GM18526 (cell line): ENCODE measurements at regions not wholly inside any gene's neighbourhood (a gene's known extent, or its start where the extent isn't known, plus 50 kb on each side); places are given as distances from the start of the nearest gene placed in this dataset.

Experiments used
- POLR2A ChIP-seq: IDR thresholded peaks from 3 replicates; pipeline ENCODE4 v1.6.1; 2011; ENCODE audit not compliant: insufficient read length; ENCODE audit errors: extremely low read depth

DNA sequence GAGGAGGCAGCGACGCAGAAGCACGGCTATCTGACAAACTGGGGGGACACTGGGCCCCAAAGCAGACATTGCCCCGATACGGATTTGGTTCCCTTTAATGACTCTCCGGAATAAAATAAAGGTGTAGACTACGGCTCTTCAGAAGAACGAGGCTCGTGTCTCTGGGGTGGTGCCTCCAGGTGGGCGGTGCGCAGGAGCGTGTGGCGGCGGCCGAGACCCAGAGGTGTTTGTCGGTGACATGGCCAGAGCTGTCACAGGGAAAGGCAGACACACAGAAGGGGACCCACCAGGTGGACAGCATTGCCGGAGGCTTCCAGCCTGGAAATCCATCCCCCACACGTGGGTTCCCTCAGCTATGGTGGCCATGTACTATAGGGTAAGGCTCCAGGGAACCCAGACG is 366.0 kb downstream of the BRD1 start:
- no peak for TF ChIP-seq POLR2A

DNA sequence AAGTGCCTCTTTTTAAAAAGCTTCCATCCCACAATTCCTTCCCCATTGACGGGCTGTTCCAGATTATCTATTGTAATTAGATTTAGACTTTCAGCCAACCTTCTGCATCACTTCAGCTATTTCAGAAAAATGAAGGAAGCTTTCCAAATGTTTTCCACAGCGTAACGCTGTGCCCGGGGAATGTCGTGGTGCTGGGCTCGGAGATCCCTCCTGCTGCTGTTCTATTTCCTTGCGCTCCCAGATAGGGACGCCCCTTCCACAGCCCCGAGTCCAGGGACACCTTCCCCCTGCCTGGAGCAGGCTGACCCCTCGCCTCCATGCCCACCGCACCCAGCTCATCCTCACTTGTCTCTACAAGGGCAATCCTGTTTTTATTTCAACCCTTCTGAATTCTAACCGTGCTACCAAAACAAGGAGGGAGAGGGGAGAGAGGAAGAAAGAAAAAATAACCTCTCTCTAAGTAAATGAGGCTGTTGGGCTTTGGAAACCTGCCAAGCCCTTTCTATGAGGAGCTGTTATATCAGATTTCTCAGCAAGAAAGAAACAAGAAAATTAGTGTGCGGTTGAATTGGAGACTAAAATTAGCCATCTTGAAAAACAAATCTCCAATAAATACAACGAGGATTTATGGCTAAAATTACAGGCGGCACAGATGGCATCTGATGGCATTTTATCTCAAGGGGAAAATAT is 366.9 kb downstream of the BRD1 start:
- TF ChIP-seq POLR2A, result no peak

DNA sequence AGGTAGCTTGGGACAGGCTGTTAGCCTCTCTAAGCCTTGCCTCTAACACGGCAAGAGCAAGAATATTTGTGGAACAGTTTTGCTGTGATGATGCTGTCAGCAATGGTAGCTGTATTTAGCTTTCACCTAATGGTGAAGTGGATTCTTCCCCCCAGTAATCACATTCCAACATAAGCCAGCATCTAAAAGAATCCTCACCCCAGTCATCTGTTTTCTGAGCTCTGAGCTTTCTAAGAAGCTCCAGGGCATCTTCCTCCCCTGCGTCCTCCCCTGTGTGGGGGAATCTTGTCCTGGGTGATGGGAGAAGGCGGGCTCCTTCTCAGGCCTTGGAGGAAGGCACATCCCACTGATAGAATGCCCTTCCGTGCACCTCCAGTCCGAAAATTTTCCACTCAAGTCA is 367.6 kb downstream of the BRD1 start:
- no peak for TF ChIP-seq POLR2A

DNA sequence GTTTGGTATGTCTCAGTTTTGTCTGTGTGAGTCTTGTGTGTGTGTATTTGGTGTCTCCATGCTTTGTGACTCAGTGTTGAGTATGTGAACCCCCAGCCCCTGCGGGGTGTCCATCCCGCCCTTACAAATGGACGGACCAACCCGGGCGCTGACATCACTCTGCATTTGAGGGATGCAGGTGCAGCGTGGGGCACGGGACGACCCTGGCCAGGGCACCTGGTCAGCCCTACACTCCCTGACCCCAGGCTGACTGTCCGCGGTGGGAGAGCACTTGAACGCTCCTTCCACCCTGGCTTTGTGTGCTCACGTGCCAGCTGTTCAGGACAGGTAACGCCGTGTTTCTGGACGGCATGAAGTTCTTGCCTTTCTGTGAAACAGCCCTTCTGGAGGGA is 369.0 kb downstream of the BRD1 start:
- TF ChIP-seq POLR2A, result no peak

DNA sequence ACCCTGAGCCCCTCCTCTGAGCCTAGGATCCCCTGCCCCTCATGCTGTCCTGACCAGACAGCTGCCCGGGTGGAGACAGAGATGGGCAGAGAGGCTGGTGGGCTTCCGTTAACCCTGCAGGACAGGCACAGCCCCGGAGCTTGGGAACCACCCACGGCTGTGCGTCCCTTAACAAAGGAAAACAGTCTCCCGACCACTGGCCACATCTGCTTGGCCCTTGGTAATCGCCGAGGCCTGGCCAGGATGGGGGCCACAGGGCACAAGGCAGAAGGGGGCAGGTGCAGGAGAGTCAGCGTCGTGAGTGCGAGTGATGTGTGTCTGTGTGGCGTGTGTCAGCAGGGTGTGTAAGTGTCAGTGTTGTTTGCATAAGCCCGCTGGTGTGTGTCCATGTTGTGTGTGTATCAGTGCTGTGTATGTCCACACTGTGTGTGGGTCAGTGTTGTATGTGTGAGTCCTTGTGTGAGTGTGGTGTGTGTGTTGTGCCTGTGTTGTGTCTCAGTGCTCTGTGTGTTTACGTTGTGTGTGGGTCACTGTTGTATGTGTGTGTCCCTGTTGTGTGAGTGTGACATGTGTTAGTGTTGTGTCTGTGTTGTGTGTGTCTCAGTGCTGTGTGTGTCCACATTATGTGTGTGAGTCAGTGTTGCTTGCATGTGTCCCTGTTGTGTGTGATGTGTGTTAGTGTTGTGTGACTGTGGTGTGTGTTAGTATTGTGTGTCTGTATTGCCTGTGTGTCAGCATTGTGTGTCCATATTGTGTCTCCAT is 369.5 kb downstream of the BRD1 start:
- TF ChIP-seq POLR2A, result no peak

DNA sequence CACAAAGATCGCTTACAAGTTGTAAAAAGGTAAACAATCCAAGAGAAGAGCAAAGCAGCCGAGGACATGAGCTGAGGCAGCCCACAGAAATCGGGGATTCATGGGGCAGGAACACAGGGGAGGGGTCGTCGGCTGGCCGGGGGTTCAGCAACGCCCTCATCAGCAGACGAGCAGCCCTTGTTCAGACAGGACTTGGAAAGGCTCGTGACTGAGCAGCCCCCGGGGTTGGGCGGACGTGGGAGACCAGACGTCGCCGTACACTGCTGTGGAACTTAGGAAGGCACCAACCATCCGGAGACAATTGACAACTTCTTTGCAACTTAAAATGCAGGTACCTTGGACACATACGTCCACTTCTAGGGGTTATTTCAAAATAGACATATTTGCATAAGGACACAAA is 370.5 kb downstream of the BRD1 start:
- no peak for TF ChIP-seq POLR2A

DNA sequence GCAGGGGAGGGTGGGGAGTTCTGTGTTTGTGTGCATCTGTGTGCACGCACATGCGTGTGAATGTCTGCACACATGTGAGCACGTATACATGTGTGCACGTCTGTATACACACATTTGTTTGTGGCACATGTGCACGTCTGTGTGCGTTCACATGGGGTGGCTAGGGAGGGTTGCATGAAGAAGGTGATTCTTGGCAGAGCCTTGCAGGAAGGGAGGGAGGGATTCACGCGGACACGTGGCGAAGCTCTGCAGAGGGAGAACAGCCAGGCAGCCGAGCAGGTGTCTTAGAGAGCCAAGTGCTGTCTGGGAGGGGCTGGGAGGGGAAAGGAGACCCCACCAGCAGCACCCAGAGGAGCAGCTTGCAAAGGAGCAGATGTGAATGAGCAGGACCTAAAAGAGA is 372.1 kb downstream of the BRD1 start:
- TF ChIP-seq POLR2A, result no peak

DNA sequence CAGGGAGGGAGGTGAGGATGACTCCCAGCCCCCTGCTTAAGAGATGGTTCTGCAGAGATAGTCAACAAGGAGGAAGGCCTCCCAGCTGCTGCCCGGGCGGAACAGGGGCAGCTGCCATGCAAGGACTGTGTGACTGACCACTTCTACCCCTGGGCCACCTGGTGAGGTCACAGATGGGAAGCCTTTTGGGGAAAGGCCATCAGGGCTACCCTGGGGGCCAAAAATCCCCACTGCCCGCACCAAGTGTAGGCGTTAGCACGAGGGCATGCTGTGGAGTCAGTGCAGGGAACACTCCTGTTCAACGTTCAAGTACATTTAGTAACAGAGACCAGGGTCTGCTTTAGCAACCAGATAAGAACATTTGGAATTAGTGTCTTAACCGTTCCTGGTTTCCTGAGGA is 372.9 kb downstream of the BRD1 start:
- no peak for TF ChIP-seq POLR2A

DNA sequence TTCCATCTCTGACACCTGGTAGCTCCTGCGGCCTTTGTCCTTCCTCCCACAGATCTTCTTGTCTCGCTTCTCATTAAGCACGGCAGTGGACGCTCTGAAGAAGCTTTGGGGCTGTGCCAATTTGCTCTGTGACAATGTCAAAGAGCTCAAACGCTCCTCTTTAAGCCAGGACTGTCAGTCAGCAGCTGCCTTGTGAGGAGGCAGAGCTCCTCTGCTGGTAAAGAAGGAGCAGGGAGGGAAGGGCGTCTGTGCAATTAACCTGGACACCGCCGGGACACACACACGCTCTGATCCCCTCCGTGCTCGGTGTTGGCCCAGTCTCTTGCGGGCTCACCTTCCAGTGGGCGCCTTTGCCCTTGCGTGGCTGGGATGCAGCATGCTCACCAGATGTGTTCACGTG is 373.9 kb downstream of the BRD1 start:
- TF ChIP-seq POLR2A, result no peak

DNA sequence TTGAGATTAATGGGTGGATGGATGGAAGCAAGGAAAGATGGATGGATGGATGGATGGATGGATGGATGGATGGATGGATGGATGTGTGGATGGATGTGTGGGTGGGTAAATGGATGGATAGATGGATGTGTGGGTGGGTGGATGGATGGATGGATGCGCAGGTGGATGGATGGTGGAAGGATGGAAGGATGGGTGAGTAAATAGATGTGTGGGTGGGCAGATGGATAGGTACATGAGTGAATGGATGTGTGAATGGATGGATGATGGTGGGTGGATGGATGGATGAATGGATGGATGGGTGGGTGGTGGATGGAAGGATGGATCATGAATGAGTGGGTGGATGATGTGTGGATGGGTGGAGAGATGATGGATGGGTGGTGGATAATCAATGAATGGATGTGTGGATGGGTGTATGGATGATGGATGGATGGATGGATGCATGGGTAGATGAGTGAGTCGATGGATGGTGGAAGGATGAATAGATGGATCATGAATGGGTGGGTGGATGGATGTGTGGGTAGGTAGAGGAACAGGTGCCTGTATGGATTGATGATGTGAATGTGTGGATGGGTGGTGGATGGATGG is 375.2 kb downstream of the BRD1 start:
- no peak for TF ChIP-seq POLR2A

DNA sequence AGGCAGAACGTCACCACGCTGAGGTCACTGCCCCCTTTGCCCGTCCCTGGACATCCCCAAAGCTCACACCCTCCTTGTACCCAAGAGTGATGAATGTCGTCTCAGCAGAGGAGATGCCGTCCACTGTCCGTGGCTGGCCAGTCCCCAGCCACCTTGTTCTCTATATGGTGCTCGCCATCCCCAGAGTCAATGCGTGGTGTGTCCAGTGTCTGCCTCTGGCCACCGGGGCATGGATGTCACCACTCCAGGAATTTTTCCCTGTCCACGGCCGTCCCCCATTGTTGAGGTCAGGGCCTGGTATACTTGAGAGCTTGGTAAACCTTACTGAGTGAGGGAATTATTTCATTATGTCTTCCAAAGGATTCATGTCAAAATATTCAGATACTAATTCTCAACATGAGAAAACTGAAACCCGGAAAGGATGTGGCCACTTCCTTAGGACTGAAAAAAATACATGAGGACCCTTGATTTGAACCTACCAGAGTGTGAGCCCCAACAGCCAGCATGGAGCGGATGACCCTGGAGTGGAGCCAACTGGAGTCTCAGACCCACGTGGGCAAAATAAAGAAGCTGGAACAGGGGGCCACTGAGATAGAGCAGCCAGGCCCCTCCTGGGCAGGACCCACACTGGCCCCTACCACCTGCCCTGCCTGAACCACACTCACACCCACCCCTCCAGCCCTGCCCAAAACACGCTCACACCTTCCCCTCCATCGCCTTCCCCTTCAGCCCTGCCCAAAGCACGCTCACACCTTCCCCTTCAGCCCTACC is 376.4 kb downstream of the BRD1 start:
- no peak for TF ChIP-seq POLR2A

DNA sequence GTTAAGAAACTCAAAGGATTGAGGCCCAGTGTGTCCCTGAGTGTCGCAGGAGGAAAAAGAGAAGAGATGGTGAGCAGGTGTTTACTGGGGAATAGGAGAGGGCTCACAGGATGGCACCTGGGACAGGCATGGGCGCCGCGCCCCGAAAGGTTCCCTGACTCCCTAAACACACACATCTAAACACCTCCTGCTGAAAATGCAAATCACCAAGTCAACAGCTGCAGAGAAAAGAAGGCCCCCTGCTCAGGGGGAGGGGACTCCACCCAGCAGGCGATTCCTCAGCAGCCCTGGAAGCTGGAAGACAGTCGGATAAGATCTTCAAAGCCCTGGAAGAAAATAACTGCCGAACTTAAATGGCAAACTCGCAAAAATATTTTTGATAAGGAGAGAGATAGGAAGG is 377.2 kb downstream of the BRD1 start:
- TF ChIP-seq POLR2A, result no peak

DNA sequence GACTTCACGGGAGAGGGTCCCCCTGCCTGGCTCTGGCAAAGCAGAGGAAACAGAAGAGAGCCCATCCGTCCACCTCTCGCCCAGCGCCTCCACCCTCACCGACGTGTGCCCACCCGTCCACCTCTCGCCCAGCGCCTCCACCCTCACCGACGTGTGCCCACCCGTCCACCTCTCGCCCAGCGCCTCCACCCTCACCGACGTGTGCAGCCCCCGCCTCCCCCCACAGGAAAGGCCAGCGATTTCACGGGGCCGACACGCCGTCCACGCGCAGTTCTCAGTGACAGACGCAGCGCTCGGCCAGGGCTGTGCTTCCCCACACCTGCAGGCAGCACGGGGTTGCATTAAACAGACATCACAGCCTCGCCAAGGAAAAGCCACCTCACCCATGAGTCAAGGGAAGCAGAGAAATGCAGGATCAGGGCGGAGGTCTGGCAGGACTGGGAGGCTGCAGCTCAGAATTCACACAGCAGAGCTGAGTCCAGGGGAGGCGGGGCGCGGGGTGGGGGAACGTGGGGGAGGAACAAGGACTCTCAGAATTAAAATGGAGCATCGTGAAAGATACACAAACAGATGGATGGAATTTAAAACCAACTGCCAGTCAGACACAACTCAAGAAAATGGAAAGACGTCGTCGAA is 377.7 kb downstream of the BRD1 start:
- TF ChIP-seq POLR2A, result no peak

DNA sequence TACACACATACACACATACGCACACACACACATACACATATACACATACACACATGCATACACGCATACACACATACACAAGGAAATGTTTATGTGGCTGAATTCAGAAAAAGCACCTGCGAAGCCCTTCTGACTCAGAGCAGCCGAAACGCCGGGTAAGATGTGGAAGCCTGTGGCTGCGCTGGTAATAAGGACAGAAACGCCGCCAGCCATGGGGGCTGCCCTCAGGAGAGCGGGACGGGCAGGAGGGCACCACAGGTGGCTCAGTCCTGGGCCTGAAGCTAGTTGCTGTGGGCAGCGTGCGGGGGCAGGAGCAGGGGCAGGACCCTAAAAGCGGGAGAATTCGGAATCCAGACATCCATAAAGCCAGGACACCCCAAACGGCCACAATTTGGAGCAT is 378.3 kb downstream of the BRD1 start:
- no peak for TF ChIP-seq POLR2A

DNA sequence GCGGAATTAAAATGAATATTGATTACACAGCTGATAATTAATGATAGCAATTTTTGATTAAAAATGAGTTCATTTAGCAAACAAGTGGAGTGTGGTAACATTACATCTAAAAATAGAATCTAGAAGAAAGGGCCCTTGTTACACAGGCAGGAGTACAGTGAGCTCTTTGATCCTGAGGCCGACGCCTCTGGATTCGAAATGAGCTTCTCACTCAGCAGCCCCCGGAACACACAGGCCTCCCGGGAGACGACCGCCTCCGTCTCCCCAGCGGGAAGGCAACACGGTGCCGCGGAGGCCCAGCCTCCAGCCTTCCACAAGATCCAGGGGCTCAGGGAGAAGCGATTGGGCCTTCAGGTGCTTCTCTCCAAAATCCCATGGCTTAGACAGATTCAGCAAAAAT is 379.1 kb downstream of the BRD1 start:
- no peak for TF ChIP-seq POLR2A

DNA sequence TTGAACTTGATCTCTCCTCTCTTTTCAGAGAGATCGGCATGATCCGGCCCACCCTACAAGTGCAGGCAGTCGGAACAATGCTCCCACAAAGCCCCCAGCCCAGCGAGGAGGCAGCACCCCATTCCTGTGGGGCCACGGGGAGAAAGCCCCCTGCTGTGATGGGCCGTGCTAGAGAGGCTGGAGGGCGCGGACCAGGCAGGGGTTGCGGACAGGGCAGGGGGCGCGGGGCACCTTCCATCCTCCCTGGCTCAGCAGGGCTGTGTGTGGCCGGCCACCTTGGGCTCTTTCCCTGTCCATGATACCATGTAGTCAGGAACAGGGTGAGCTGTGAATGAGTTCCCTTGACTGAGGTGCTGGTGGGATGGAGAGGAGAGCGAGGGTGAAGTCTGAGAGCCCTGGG is 379.8 kb downstream of the BRD1 start:
- TF ChIP-seq POLR2A, result no peak
